ENCODE measurements at regions not wholly inside any gene's neighbourhood (a gene's known extent, or its start where the extent isn't known, plus 50 kb on each side); places are given as distances from the start of the nearest gene placed in this dataset.

GRCh38 chr6:8558953-8559352 lies 123.6 kb upstream of the SLC35B3 start:
- no peak for TF ChIP-seq CTCF (IDR thresholded peaks at IDR 0.05)
- no peak for TF ChIP-seq POLR2AphosphoS5 (IDR thresholded peaks at IDR 0.05; ENCODE audit: low read depth, low read length)

All from Panc1 (cell line).